ENCODE measurements at regions not wholly inside any gene's neighbourhood (a gene's known extent, or its start where the extent isn't known, plus 50 kb on each side); places are given as distances from the start of the nearest gene placed in this dataset.

DNA sequence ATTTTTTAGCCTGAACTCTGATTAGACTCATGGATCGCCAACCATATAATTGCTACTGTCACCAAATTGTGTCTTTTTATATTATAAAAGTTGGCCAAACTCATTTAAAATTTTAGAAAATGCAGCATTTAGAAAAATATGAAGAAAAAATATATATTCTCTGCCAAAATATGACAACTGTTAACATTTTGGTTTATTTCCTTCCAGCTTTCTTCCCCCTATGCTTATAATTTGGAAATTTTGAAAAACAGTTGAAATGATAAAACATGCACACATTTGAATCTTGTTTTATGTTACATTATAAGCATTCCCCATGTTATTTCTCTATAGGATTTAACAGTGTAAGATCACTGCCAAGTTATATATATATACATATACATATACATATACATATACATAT is 1112.8 kb downstream of the TUSC7 start:
- TF ChIP-seq, protein P1, sequence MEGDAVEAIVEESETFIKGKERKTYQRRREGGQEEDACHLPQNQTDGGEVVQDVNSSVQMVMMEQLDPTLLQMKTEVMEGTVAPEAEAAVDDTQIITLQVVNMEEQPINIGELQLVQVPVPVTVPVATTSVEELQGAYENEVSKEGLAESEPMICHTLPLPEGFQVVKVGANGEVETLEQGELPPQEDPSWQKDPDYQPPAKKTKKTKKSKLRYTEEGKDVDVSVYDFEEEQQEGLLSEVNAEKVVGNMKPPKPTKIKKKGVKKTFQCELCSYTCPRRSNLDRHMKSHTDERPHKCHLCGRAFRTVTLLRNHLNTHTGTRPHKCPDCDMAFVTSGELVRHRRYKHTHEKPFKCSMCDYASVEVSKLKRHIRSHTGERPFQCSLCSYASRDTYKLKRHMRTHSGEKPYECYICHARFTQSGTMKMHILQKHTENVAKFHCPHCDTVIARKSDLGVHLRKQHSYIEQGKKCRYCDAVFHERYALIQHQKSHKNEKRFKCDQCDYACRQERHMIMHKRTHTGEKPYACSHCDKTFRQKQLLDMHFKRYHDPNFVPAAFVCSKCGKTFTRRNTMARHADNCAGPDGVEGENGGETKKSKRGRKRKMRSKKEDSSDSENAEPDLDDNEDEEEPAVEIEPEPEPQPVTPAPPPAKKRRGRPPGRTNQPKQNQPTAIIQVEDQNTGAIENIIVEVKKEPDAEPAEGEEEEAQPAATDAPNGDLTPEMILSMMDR (IDR thresholded peaks at IDR 0.05) = no peak

DNA sequence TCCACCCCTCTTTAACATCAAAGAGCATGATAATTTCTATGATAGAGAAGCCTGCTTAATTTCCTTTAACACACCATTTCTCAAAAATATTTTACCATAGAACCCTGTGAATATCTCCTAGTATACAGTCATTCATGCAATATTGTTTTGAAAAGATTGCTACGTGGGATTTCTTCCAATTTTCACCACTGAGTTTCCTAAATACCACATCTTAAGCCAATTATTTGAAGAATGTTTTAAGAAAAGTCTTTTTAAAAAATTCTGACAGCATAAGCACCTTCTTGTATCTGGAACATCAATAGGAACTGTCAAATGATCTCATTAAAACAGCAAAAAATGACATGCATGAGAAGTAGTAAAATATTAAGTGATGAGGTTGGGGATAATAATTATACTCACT is 1126.7 kb downstream of the TUSC7 start:
- TF ChIP-seq, protein P1 (IDR thresholded peaks at IDR 0.05) = no peak

DNA sequence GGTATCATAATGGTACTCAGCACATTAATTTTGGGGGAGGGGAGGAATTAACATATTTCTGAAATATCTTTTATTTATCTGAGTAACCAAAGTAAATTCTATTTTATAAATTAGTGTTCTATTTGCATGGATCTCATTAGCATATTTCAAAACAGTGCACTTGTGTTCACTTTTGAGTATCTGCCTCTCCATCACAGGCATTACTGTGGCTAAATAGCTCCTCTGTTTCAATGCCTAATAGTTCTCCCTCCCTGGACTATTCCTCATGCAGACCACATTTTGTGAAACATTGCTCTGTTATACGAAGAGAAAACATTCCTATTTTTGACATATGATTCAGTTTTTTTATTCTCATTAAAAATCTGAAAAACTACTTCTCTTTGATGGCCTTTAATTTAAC is 1127.8 kb downstream of the TUSC7 start:
- TF ChIP-seq, protein P1 (IDR thresholded peaks at IDR 0.05) = no peak

DNA sequence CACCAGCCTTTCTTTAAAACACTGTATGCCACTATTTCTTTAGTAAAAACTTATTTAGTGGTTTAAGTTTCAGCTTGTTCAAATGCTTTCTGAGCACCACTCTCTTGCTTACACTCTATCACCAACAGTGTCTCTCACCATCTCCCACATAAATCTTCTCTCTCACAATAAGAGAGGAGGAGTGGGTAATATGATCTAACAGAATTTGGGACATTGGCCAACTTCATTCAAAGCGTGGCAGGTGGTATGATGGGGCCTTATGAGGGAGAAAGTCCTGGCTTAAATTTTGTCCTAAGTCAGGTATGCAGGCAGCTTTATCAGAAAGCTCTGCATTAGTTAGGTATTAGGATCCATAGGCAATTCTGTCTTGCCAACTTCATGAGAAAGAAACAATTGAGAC is 1132.5 kb downstream of the TUSC7 start:
- TF ChIP-seq, protein P1 (IDR thresholded peaks at IDR 0.05) = no peak

DNA sequence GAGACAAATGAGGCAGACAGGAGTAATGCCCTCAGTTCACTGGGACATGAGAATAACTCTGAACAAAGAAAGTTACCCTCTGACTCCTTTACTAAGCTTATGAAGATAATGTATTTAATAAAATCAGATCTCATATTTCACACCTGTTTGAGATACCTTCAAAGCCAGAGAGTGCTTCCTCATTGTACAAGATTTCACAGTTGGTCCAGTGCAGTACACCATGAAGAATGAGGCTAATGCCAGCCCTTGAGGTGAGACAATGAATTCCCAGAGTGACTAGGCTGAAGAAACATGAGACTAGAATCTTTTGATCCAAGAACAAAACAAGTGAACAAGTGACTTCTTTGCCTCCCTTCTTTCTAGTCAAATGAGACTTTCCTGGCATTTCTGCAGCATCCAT is 1133.8 kb downstream of the TUSC7 start:
- TF ChIP-seq, protein P1 (IDR thresholded peaks at IDR 0.05) = no peak

DNA sequence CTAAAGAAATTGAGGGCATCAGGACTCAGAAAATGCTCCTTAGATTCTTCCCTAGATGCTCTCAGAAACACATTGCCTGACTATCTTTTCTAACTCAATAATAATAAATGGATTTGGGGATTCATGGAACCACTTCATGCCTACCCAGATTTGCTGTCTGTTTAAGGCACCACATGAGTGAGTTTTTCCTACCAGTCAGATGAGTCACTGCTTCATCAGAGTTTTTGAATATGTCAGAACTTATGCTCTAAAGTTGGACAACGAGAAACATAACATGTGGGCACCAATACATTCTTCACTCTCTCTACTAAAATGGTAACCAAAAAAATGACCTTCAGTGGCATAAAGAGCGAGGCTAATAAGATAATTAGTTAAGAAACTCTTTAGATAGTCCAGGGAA is 1135.1 kb downstream of the TUSC7 start:
- TF ChIP-seq, protein P1 (IDR thresholded peaks at IDR 0.05) = no peak

DNA sequence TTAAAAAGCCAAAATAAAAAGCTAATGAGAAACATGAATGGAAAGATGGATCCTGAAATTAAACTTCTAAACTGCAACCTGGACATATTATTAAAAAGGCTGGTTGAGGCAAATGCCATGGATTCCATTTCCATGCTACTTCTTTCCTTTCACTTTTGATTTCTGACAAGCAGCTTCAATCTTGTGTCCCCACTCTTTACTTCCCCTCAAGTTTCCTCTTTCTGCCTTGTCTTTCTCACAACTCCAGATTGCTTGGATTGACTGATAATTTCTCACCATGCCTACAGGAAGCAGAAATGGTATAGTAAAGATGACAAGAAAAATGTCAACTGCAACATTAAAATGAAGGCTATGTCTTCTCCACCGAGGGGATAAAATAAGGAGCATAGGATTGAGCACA is 1136.7 kb downstream of the TUSC7 start:
- TF ChIP-seq, protein P1 (IDR thresholded peaks at IDR 0.05) = no peak

DNA sequence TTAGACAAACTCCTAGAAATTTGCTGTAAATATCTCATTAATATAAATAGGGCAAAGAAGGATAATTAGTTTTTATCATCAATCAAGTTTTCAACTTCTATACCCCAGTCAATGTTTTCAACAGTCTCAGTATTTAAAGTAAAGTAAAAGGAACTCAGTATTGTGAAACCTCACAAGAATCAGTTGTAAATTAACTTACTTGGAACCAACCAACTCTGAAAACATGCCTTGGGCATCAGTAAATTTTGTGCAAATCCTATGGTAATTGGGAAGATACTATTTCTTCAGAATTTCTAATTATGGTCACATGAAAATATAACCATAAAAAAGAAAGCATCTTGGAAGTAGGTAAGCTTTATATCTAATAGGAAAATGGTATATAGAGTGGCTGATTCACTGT is 1139.0 kb downstream of the TUSC7 start:
- TF ChIP-seq, protein P1 (IDR thresholded peaks at IDR 0.05) = no peak

Data from LNCAP (cell line).